ENCODE measurements at regions not wholly inside any gene's neighbourhood (a gene's known extent, or its start where the extent isn't known, plus 50 kb on each side); places are given as distances from the start of the nearest gene placed in this dataset.
"Not testable (repeated sequence)": the region's sequence is repeated elsewhere in the genome, so short reads cannot be mapped to it uniquely, and the experiment has no call there.

GRCh38 chr10:64726466-64726865 is 1205.3 kb downstream of the REEP3 start:
- no peak for DNase-seq (ENCODE audit: low read depth in 2 of 2)

GRCh38 chr10:64731016-64731415 is 1209.8 kb downstream of the REEP3 start:
- no peak for DNase-seq (ENCODE audit: low read depth in 2 of 2)

- DNase-seq (ENCODE audit: low read depth in 2 of 2), result no peak
These were observed 1211.3 kb downstream of the REEP3 start for GRCh38 chr10:64732372-64732957.

GRCh38 chr10:64733980-64734379 is 1212.8 kb downstream of the REEP3 start:
- DNase-seq (ENCODE audit: low read depth in 2 of 2), result no peak

- no peak for DNase-seq (ENCODE audit: low read depth in 2 of 2)
These were observed 1217.3 kb downstream of the REEP3 start for GRCh38 chr10:64738462-64738861.

GRCh38 chr10:64745565-64745964 is 1224.4 kb downstream of the REEP3 start:
- DNase-seq (ENCODE audit: low read depth in 2 of 2), result no peak

GRCh38 chr10:64750672-64751071 is 1229.5 kb downstream of the REEP3 start:
- no peak for DNase-seq (ENCODE audit: low read depth in 2 of 2)

- DNase-seq (ENCODE audit: low read depth in 2 of 2), result no peak
These were observed 1232.3 kb downstream of the REEP3 start for GRCh38 chr10:64753516-64753915.

- no peak for DNase-seq (ENCODE audit: low read depth in 2 of 2)
These were observed 1239.2 kb downstream of the REEP3 start for GRCh38 chr10:64760371-64760770.

- no peak for DNase-seq (ENCODE audit: low read depth in 2 of 2)
These were observed 1241.7 kb downstream of the REEP3 start for GRCh38 chr10:64762861-64763260.

GRCh38 chr10:64765498-64765897 is 1244.3 kb downstream of the REEP3 start:
- no peak for DNase-seq (ENCODE audit: low read depth in 2 of 2)

GRCh38 chr10:64771253-64772050 is 1250.3 kb downstream of the REEP3 start:
- DNase-seq (ENCODE audit: low read depth in 2 of 2), result no peak

- no peak for DNase-seq (ENCODE audit: low read depth in 2 of 2)
These were observed 1252.2 kb downstream of the REEP3 start for GRCh38 chr10:64773357-64773756.

GRCh38 chr10:64784451-64784850 is 1263.2 kb downstream of the REEP3 start:
- not testable (repeated sequence) for DNase-seq (ENCODE audit: low read depth in 2 of 2)

- DNase-seq (ENCODE audit: low read depth in 2 of 2), result no peak
These were observed 1264.6 kb downstream of the REEP3 start for GRCh38 chr10:64785816-64786215.

GRCh38 chr10:64786989-64787388 is 1265.8 kb downstream of the REEP3 start:
- DNase-seq (ENCODE audit: low read depth in 2 of 2), result no peak

GRCh38 chr10:64795847-64796246 is 1274.6 kb downstream of the REEP3 start:
- DNase-seq (ENCODE audit: low read depth in 2 of 2), result no peak

- DNase-seq (ENCODE audit: low read depth in 2 of 2), result no peak
These were observed 1277.1 kb downstream of the REEP3 start for GRCh38 chr10:64798297-64798696.

- not testable (repeated sequence) for DNase-seq (ENCODE audit: low read depth in 2 of 2)
These were observed 1287.0 kb downstream of the REEP3 start for GRCh38 chr10:64808233-64808632.

- DNase-seq (ENCODE audit: low read depth in 2 of 2), result not testable (repeated sequence)
These were observed 1288.8 kb downstream of the REEP3 start for GRCh38 chr10:64810046-64810445.

GRCh38 chr10:64813391-64813790 is 1292.2 kb downstream of the REEP3 start:
- DNase-seq (ENCODE audit: low read depth in 2 of 2), result no peak

GRCh38 chr10:64814201-64814600 is 1293.0 kb downstream of the REEP3 start:
- DNase-seq (ENCODE audit: low read depth in 2 of 2), result no peak

- DNase-seq (ENCODE audit: low read depth in 2 of 2), result no peak
These were observed 1308.7 kb downstream of the REEP3 start for GRCh38 chr10:64829888-64830412.

All from stimulated activated CD8-positive, alpha-beta memory T cell treated with anti-CD3 and anti-CD28 coated beads, Interleukin-7, amount 100 ng/mL, for 4 hours (primary cell).